ENCODE measurements at regions not wholly inside any gene's neighbourhood (a gene's known extent, or its start where the extent isn't known, plus 50 kb on each side); places are given as distances from the start of the nearest gene placed in this dataset.
"Not testable (repeated sequence)": the region's sequence is repeated elsewhere in the genome, so short reads cannot be mapped to it uniquely, and the experiment has no call there.

- no peak overlapping the region for H3K9ac ChIP-seq (ENCODE audit: low read length)
- no peak overlapping the region for H3K4me3 ChIP-seq (ENCODE audit: low read length)
- H3K9me3 ChIP-seq (ENCODE audit: control insufficient read depth, low read length) = no peaks in the 10 kb centered on the region
- H3K4me1 ChIP-seq (ENCODE audit: control insufficient read depth, insufficient read depth, low read length) = no peaks in the 10 kb centered on the region
- DNase-seq (ENCODE audit: low read depth) = no peak
- no peaks in the 10 kb centered on the region for H3K36me3 ChIP-seq (ENCODE audit: control insufficient read depth, insufficient read depth, low read length, severe bottlenecking)
- H3K27me3 ChIP-seq (replicated peaks; ENCODE audit: control insufficient read depth, insufficient read depth, low read length) = peaks cover 4% of the 10 kb centered on the region
These were observed 147.1 kb upstream of the GRIK3 start for GRCh38 chr1:37181425-37181824.

GRCh38 chr1:37184789-37185188, 150.5 kb upstream of the GRIK3 start:
- Histone ChIP-seq H3K9me3 (ENCODE audit: control insufficient read depth, low read length) (no peaks in the 10 kb centered on the region), H3K4me3 (ENCODE audit: low read length) (no peak overlapping the region), H3K4me1 (ENCODE audit: control insufficient read depth, insufficient read depth, low read length) (no peaks in the 10 kb centered on the region), H3K36me3 (ENCODE audit: control insufficient read depth, insufficient read depth, low read length, severe bottlenecking) (no peaks in the 10 kb centered on the region), H3K27me3 (replicated peaks; ENCODE audit: control insufficient read depth, insufficient read depth, low read length) (no peaks in the 10 kb centered on the region), H3K9ac (ENCODE audit: low read length) (no peak overlapping the region)
- DNase-seq (ENCODE audit: low read depth) = no peak

DNA sequence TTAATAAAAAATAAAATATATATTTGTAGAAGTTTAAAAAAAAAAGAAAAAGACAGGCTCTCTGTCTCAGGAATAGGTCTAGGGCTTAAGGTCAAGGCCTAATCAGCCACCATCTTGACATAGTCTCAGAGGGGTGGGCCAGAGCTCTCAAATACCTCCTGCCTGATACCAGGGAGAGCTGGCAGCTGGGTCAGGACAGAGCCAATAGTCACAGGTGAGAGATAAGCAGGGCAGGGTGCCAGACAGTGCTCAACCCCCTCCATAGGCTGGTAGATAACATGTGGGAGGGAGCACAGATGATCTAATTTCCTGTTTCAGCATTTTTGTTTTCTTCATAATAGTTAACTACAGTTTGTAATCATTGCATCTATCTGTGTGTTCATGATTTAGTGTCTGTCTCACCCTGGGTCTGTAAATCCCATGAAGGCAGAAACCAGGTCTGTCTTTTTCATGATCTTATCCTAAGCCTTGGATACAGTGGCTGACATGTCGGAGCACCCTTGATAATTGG, 152.0 kb upstream of the GRIK3 start:
- no peaks in the 10 kb centered on the region for H3K27me3 ChIP-seq (replicated peaks; ENCODE audit: control insufficient read depth, insufficient read depth, low read length)
- no peaks in the 10 kb centered on the region for H3K4me1 ChIP-seq (ENCODE audit: control insufficient read depth, insufficient read depth, low read length)
- H3K4me3 ChIP-seq (ENCODE audit: low read length) = no peak overlapping the region
- H3K9me3 ChIP-seq (ENCODE audit: control insufficient read depth, low read length) = no peaks in the 10 kb centered on the region
- no peaks in the 10 kb centered on the region for H3K36me3 ChIP-seq (ENCODE audit: control insufficient read depth, insufficient read depth, low read length, severe bottlenecking)
- DNase-seq (ENCODE audit: low read depth) = no peak
- H3K9ac ChIP-seq (ENCODE audit: low read length) = no peak overlapping the region

GRCh38 chr1:37189111-37189510, 154.8 kb upstream of the GRIK3 start:
- H3K36me3 ChIP-seq (ENCODE audit: control insufficient read depth, insufficient read depth, low read length, severe bottlenecking) = no peaks in the 10 kb centered on the region
- H3K4me3 ChIP-seq (ENCODE audit: low read length) = no peak overlapping the region
- no peaks in the 10 kb centered on the region for H3K4me1 ChIP-seq (ENCODE audit: control insufficient read depth, insufficient read depth, low read length)
- DNase-seq (ENCODE audit: low read depth) = no peak
- H3K27me3 ChIP-seq (replicated peaks; ENCODE audit: control insufficient read depth, insufficient read depth, low read length) = no peaks in the 10 kb centered on the region
- H3K9me3 ChIP-seq (ENCODE audit: control insufficient read depth, low read length) = no peaks in the 10 kb centered on the region
- no peak overlapping the region for H3K9ac ChIP-seq (ENCODE audit: low read length)

GRCh38 chr1:37197411-37197810, 163.1 kb upstream of the GRIK3 start:
- Histone ChIP-seq H3K27me3 (replicated peaks; ENCODE audit: control insufficient read depth, insufficient read depth, low read length) (no peaks in the 10 kb centered on the region), H3K9me3 (ENCODE audit: control insufficient read depth, low read length) (peaks cover 10% of the 10 kb centered on the region), H3K4me1 (ENCODE audit: control insufficient read depth, insufficient read depth, low read length) (no peaks in the 10 kb centered on the region), H3K4me3 (ENCODE audit: low read length) (no peak overlapping the region), H3K9ac (ENCODE audit: low read length) (no peak overlapping the region), H3K36me3 (ENCODE audit: control insufficient read depth, insufficient read depth, low read length, severe bottlenecking) (no peaks in the 10 kb centered on the region)
- no peak for DNase-seq (ENCODE audit: low read depth)

- H3K4me3 ChIP-seq (ENCODE audit: low read length); H3K36me3 ChIP-seq (ENCODE audit: control insufficient read depth, insufficient read depth, low read length, severe bottlenecking); H3K9me3 ChIP-seq (ENCODE audit: control insufficient read depth, low read length); H3K27me3 ChIP-seq (replicated peaks; ENCODE audit: control insufficient read depth, insufficient read depth, low read length); H3K9ac ChIP-seq (ENCODE audit: low read length); H3K4me1 ChIP-seq (ENCODE audit: control insufficient read depth, insufficient read depth, low read length); DNase-seq (ENCODE audit: low read depth): not testable (repeated sequence)
These were observed 180.0 kb upstream of the GRIK3 start for GRCh38 chr1:37214305-37214704.

DNA sequence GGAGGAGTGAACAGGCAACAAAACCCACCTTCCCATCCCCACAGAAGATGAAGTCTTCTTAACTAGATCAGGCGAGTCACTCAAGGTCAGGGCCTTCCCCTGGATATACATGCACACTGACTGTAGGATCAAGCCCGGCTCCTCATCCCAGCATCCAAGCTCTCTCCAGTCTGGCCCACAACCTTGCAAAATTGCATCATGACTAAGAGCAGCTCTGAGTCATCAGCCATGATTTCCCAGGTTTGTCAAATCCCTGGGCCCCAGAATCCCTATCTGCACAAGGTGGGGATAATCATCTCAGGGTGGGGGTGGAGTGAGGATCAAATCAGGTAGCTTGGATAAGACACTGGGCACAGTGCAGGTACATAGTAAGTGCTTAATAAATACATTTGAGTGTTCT, 199.3 kb upstream of the GRIK3 start:
- DNase-seq (ENCODE audit: low read depth) = no peak
- Histone ChIP-seq H3K27me3 (replicated peaks; ENCODE audit: control insufficient read depth, insufficient read depth, low read length) (peaks cover 7% of the 10 kb centered on the region), H3K4me3 (ENCODE audit: low read length) (no peak overlapping the region), H3K4me1 (ENCODE audit: control insufficient read depth, insufficient read depth, low read length) (no peaks in the 10 kb centered on the region), H3K9ac (ENCODE audit: low read length) (no peak overlapping the region), H3K36me3 (ENCODE audit: control insufficient read depth, insufficient read depth, low read length, severe bottlenecking) (no peaks in the 10 kb centered on the region), H3K9me3 (ENCODE audit: control insufficient read depth, low read length) (no peaks in the 10 kb centered on the region)

DNA sequence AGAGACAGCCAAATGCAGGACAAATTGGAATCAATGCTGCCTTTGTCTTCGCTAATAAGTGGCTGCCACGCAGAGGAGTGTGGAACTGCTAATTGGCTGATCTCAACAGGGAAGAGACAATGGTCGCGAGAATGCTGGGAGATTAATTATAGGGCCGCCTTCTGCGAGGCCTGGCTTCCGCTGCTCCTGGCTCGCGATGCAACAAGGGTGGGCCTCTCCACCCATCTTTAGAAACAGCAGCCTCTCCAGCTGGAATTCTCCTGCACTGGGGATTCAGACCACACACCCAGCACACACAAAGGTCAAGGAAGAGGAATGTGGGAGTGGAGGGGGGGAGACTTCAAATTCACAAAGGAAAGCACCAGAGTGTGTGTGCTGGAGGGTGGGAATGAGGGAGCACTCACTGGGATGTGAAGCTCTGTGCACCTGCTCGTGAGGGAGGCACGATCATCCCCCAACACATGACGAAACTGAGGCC, 200.7 kb upstream of the GRIK3 start:
- Histone ChIP-seq H3K4me1 (ENCODE audit: control insufficient read depth, insufficient read depth, low read length) (no peaks in the 10 kb centered on the region), H3K9me3 (ENCODE audit: control insufficient read depth, low read length) (no peaks in the 10 kb centered on the region), H3K4me3 (ENCODE audit: low read length) (no peak overlapping the region), H3K27me3 (replicated peaks; ENCODE audit: control insufficient read depth, insufficient read depth, low read length) (peaks cover 7% of the 10 kb centered on the region), H3K9ac (ENCODE audit: low read length) (no peak overlapping the region), H3K36me3 (ENCODE audit: control insufficient read depth, insufficient read depth, low read length, severe bottlenecking) (no peaks in the 10 kb centered on the region)
- no peak for DNase-seq (ENCODE audit: low read depth)

DNA sequence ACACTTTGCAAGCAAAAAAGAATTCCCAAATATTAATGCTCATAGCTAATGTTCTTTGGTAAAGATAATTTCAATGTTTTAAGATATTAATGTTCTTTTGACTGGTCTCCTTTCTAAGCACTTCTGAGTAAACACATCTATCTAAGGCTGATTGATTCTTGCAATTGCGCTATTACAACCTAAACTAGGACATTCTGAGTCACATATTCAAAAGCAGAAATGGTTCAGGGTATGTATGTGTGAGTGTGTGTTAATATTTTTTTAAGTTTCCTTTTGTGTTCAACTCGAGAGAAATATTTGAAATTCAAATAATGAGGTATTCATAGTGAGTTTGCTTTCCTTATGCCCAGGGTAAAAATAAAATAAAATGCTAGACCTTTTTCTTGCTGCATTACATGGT, 203.6 kb upstream of the GRIK3 start:
- Histone ChIP-seq H3K36me3 (ENCODE audit: control insufficient read depth, insufficient read depth, low read length, severe bottlenecking) (no peaks in the 10 kb centered on the region), H3K9ac (ENCODE audit: low read length) (no peak overlapping the region), H3K9me3 (ENCODE audit: control insufficient read depth, low read length) (no peaks in the 10 kb centered on the region), H3K4me1 (ENCODE audit: control insufficient read depth, insufficient read depth, low read length) (no peaks in the 10 kb centered on the region), H3K27me3 (replicated peaks; ENCODE audit: control insufficient read depth, insufficient read depth, low read length) (peaks cover 17% of the 10 kb centered on the region), H3K4me3 (ENCODE audit: low read length) (no peak overlapping the region)
- DNase-seq (ENCODE audit: low read depth) = no peak

GRCh38 chr1:37238364-37239224, 204.3 kb upstream of the GRIK3 start:
- H3K4me1 ChIP-seq (ENCODE audit: control insufficient read depth, insufficient read depth, low read length) = no peaks in the 10 kb centered on the region
- no peak for DNase-seq (ENCODE audit: low read depth)
- H3K9me3 ChIP-seq (ENCODE audit: control insufficient read depth, low read length) = no peaks in the 10 kb centered on the region
- H3K36me3 ChIP-seq (ENCODE audit: control insufficient read depth, insufficient read depth, low read length, severe bottlenecking) = no peaks in the 10 kb centered on the region
- peaks cover 23% of the 10 kb centered on the region for H3K27me3 ChIP-seq (replicated peaks; ENCODE audit: control insufficient read depth, insufficient read depth, low read length)
- H3K9ac ChIP-seq (ENCODE audit: low read length) = no peak overlapping the region
- no peak overlapping the region for H3K4me3 ChIP-seq (ENCODE audit: low read length)

DNA sequence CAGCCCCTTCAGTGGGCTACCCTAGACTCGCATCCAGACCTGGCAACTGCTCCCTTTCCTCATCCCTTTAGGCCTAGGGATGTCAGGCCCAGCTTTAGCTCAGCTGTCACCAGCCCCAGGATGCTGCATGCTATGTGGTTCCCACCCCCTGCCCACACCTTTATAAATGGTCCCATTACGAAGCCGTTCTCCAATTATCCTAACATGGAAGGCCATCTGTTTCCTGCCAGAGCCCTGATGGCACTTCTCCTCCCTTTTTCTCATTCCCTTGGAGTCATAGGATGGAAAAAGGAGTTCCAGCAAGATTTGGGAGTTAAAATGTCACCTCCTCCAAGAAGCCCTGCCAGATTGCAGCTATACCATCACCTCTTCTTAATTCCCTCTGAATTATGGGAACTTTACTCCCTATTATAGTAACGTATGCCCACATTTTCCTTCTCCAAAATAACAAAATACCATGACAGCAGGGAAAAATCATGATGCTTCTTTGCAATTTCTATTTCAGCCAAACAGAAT, 205.0 kb upstream of the GRIK3 start:
- H3K36me3 ChIP-seq (ENCODE audit: control insufficient read depth, insufficient read depth, low read length, severe bottlenecking) = no peaks in the 10 kb centered on the region
- H3K9ac ChIP-seq (ENCODE audit: low read length) = no peak overlapping the region
- H3K27me3 ChIP-seq (replicated peaks; ENCODE audit: control insufficient read depth, insufficient read depth, low read length) = peaks cover 21% of the 10 kb centered on the region
- no peaks in the 10 kb centered on the region for H3K9me3 ChIP-seq (ENCODE audit: control insufficient read depth, low read length)
- H3K4me3 ChIP-seq (ENCODE audit: low read length) = no peak overlapping the region
- no peaks in the 10 kb centered on the region for H3K4me1 ChIP-seq (ENCODE audit: control insufficient read depth, insufficient read depth, low read length)
- no peak for DNase-seq (ENCODE audit: low read depth)

All from adipocyte (in vitro differentiated cells).